A673 (cell line): ENCODE measurements at regions not wholly inside any gene's neighbourhood (a gene's known extent, or its start where the extent isn't known, plus 50 kb on each side); places are given as distances from the start of the nearest gene placed in this dataset.

Source experiments
- BruUV-seq: library from RNA; stranded (reverse); fragments of 400-500 nt; replicated peaks from 2 replicates; lab custom pipeline; 2021; lab: Mats Ljungman, UMichigan
- CTCF ChIA-PET: fragments of 300-600 bp; sonication (Branson Sonifier 250); formaldehyde crosslinking; loops from one replicate; lab custom pipeline; 2022; ENCODE audit warnings: antibody characterized with exemption; lab: Charles Lee
- POLR2A ChIA-PET: fragments of 300-600 bp; sonication (Branson Sonifier 250); formaldehyde crosslinking; loops from one replicate; lab custom pipeline; 2022; ENCODE audit warnings: antibody characterized with exemption; ENCODE audit not compliant: low non-redundant PET; lab: Charles Lee
- DNase-seq: peaks from one replicate; pipeline ENCODE4 v3.0.0-alpha.2; 2015; ENCODE audit warnings: low spot score
- H3K27ac ChIP-seq: fragments of 200-600 bp; sonication (generic); 2 replicates; pipeline ENCODE4 v1.5.1; 2016; ENCODE audit warnings: mixed run types, low read depth, mild to moderate bottlenecking, mixed read lengths, antibody characterized with exemption, low read length; ENCODE audit not compliant: poor library complexity, severe bottlenecking
- H3K27me3 ChIP-seq: fragments of 200-600 bp; sonication (generic); replicated peaks from 2 replicates; pipeline ENCODE4 v1.6.1; 2017; ENCODE audit warnings: mixed run types, low read depth, mild to moderate bottlenecking, mixed read lengths, antibody characterized with exemption, low read length; ENCODE audit not compliant: insufficient read depth, poor library complexity
- H3K36me3 ChIP-seq: fragments of 200-600 bp; sonication (generic); 2 replicates; pipeline ENCODE4 v1.6.1; 2016; ENCODE audit warnings: mixed run types, mild to moderate bottlenecking, mixed read lengths, antibody characterized with exemption, low read length; ENCODE audit not compliant: insufficient read depth, poor library complexity, severe bottlenecking
- H3K4me1 ChIP-seq: fragments of 200-600 bp; sonication (generic); 2 replicates; pipeline ENCODE4 v1.6.1; 2017; ENCODE audit warnings: mixed run types, mild to moderate bottlenecking, mixed read lengths, antibody characterized with exemption, low read length; ENCODE audit not compliant: insufficient read depth, poor library complexity, severe bottlenecking
- H3K4me3 ChIP-seq: fragments of 200-600 bp; sonication (generic); 2 replicates; pipeline ENCODE4 v1.5.1; 2016; ENCODE audit warnings: low read depth, mixed run types, mild to moderate bottlenecking, mixed read lengths, low read length; ENCODE audit not compliant: poor library complexity, severe bottlenecking
- H3K9me3 ChIP-seq: fragments of 200-600 bp; sonication (generic); 2 replicates; pipeline ENCODE4 v1.6.1; 2016; ENCODE audit warnings: mixed run types, low read depth, mild to moderate bottlenecking, mixed read lengths, antibody characterized with exemption, low read length; ENCODE audit not compliant: poor library complexity, severe bottlenecking
- CTCF ChIP-seq: fragments of 300-800, 200-600 bp; sonication (generic); conservative IDR thresholded peaks from 2 replicates; pipeline ENCODE4 v1.5.1; 2017; ENCODE audit warnings: low read depth, mild to moderate bottlenecking, antibody characterized with exemption, low read length, moderate library complexity, mixed read lengths
- EZH2 ChIP-seq: fragments of 200-600 bp; sonication (generic); IDR thresholded peaks from 2 replicates; pipeline ENCODE4 v1.6.1; 2017; ENCODE audit warnings: borderline replicate concordance, low read depth, mild to moderate bottlenecking, mixed read lengths, antibody characterized with exemption, low read length; ENCODE audit not compliant: poor library complexity, severe bottlenecking
- intact Hi-C: fragments of 100-400 bp; cut with micrococcal nuclease; formaldehyde crosslinking; loops from one replicate; pipeline ENCODE4 v1.10.0; 2022; ENCODE audit not compliant: unreplicated experiment

- Histone ChIP-seq H3K27me3 (peaks cover 26% of the 10 kb centered on the region), H3K27ac (no peak overlapping the region), H3K4me1 (no peaks in the 10 kb centered on the region), H3K4me3 (no peak overlapping the region), H3K36me3 (no peaks in the 10 kb centered on the region), H3K9me3 (no peaks in the 10 kb centered on the region)
- TF ChIP-seq EZH2 = no peak
- no peak for TF ChIP-seq CTCF
- POLR2A ChIA-PET = no interaction called here
- DNase-seq = no peak
- no TSS peak for BruUV-seq
- CTCF ChIA-PET = no interaction called here
- intact Hi-C loops = no loop called here
Measured at GRCh38 chr10:10891124-10892082, 126.3 kb upstream of the CELF2 start.

- no peak for DNase-seq
- Histone ChIP-seq H3K27ac (no peak overlapping the region), H3K9me3 (no peaks in the 10 kb centered on the region), H3K27me3 (peaks cover 26% of the 10 kb centered on the region), H3K4me3 (no peak overlapping the region), H3K4me1 (no peaks in the 10 kb centered on the region), H3K36me3 (no peaks in the 10 kb centered on the region)
- no TSS peak for BruUV-seq
- intact Hi-C loops = no loop called here
- TF ChIP-seq EZH2 = no peak
- no peak for TF ChIP-seq CTCF
- ChIA-PET CTCF (no interaction called here), POLR2A (no interaction called here)
Measured at GRCh38 chr10:10892290-10892875, 125.3 kb upstream of the CELF2 start.

- BruUV-seq = no TSS peak
- ChIA-PET POLR2A (no interaction called here), CTCF (no interaction called here)
- intact Hi-C loops = no loop called here
- Histone ChIP-seq H3K27me3 (peaks cover 26% of the 10 kb centered on the region), H3K4me3 (no peak overlapping the region), H3K27ac (no peak overlapping the region), H3K9me3 (no peaks in the 10 kb centered on the region), H3K4me1 (no peaks in the 10 kb centered on the region), H3K36me3 (no peaks in the 10 kb centered on the region)
- DNase-seq = no peak
- no peak for TF ChIP-seq EZH2
- no peak for TF ChIP-seq CTCF
Measured at GRCh38 chr10:10897400-10897799, 120.3 kb upstream of the CELF2 start.
